WTC11 (cell line): ENCODE measurements at regions not wholly inside any gene's neighbourhood (a gene's known extent, or its start where the extent isn't known, plus 50 kb on each side); places are given as distances from the start of the nearest gene placed in this dataset.

Experiments used
- ATAC-seq: fragments of 200-7000 bp; cut with Tn5 transposase; 2 replicates; pipeline ENCODE4 v1.10.0; 2021; ENCODE audit warnings: mild to moderate bottlenecking, moderate library complexity
- CTCF ChIA-PET: fragments of 300-600 bp; sonication (Branson Sonifier 250); formaldehyde crosslinking; loops from one replicate; lab custom pipeline; 2021; ENCODE audit warnings: antibody characterized with exemption; lab: Charles Lee
- POLR2A ChIA-PET: fragments of 350-600 bp; sonication (Branson Sonifier 250); formaldehyde crosslinking; loops from one replicate; lab custom pipeline; 2021; ENCODE audit warnings: antibody characterized with exemption; lab: Charles Lee
- DNase-seq: peaks from one replicate; pipeline ENCODE4 v3.0.0; 2021; ENCODE audit warnings: low spot score
- H3K27ac Mint-ChIP-seq: 2 replicates; pipeline ENCODE4 v1.8.0; 2021; ENCODE audit warnings: mixed read lengths
- H3K27me3 Mint-ChIP-seq: 2 replicates; pipeline ENCODE4 v1.8.0; 2021; ENCODE audit warnings: low read depth, mild to moderate bottlenecking, moderate library complexity, mixed read lengths
- H3K36me3 Mint-ChIP-seq: 2 replicates; pipeline ENCODE4 v1.8.0; 2021; ENCODE audit warnings: mixed read lengths
- H3K4me1 Mint-ChIP-seq: 2 replicates; pipeline ENCODE4 v1.8.0; 2022; ENCODE audit warnings: mixed read lengths
- H3K4me3 Mint-ChIP-seq: 2 replicates; pipeline ENCODE4 v1.8.0; 2021; ENCODE audit warnings: mild to moderate bottlenecking, moderate library complexity, mixed read lengths
- H3K9me3 Mint-ChIP-seq: 2 replicates; pipeline ENCODE4 v1.8.0; 2021; ENCODE audit warnings: mixed read lengths
- CREB1 ChIP-seq: sonication (generic); formaldehyde crosslinking; IDR thresholded peaks from 2 replicates; pipeline ENCODE4 v1.8.0; 2023; ENCODE audit warnings: mild to moderate bottlenecking, missing genetic modification reagents
- CREM ChIP-seq: sonication (generic); formaldehyde crosslinking; IDR thresholded peaks from 2 replicates; pipeline ENCODE4 v1.8.1; 2022; ENCODE audit warnings: mild to moderate bottlenecking, missing genetic modification reagents, moderate library complexity
- GABPB1 ChIP-seq: sonication (generic); formaldehyde crosslinking; IDR thresholded peaks from 2 replicates; pipeline ENCODE4 v1.8.1; 2023; ENCODE audit warnings: mild to moderate bottlenecking, missing genetic modification reagents
- GTF2I ChIP-seq: fragments of 250-450 bp; sonication (Bioruptor Pico); conservative IDR thresholded peaks from 2 replicates; pipeline ENCODE4 v1.4.0; 2021; ENCODE audit warnings: mild to moderate bottlenecking
- NR1H2 ChIP-seq: sonication (generic); formaldehyde crosslinking; IDR thresholded peaks from 2 replicates; pipeline ENCODE4 v1.9.0; 2021; ENCODE audit warnings: mild to moderate bottlenecking, moderate library complexity, missing genetic modification reagents
- TF ChIP-seq, protein P1 (sequence below): fragments of 250-450 bp; sonication (Bioruptor Pico); IDR thresholded peaks from 2 replicates; pipeline ENCODE4 v1.9.0; 2021; ENCODE audit warnings: mild to moderate bottlenecking, borderline replicate concordance
- TF ChIP-seq, protein P2 (sequence below): sonication (generic); formaldehyde crosslinking; IDR thresholded peaks from 2 replicates; pipeline ENCODE4 v1.8.1; 2022; ENCODE audit warnings: low read depth, mild to moderate bottlenecking, moderate library complexity, missing genetic modification reagents, borderline replicate concordance
- TF ChIP-seq, protein P3 (sequence below): sonication (generic); formaldehyde crosslinking; IDR thresholded peaks from 2 replicates; pipeline ENCODE4 v1.8.1; 2023; ENCODE audit warnings: mild to moderate bottlenecking, missing genetic modification reagents
- TF ChIP-seq, protein P4 (sequence below): sonication (generic); formaldehyde crosslinking; IDR thresholded peaks from 2 replicates; pipeline ENCODE4 v1.8.1; 2022; ENCODE audit warnings: missing genetic modification reagents, borderline replicate concordance
- TF ChIP-seq, protein P5 (sequence below): sonication (generic); formaldehyde crosslinking; IDR thresholded peaks from 2 replicates; pipeline ENCODE4 v1.8.1; 2022; ENCODE audit warnings: mild to moderate bottlenecking, moderate library complexity, missing genetic modification reagents
- TF ChIP-seq, protein P6 (sequence below): fragments of 250-450 bp; sonication (Bioruptor Pico); IDR thresholded peaks from 2 replicates; pipeline ENCODE4 v1.9.0; 2021; ENCODE audit warnings: mild to moderate bottlenecking
- TF ChIP-seq, protein P7 (sequence below): sonication (generic); formaldehyde crosslinking; IDR thresholded peaks from 2 replicates; pipeline ENCODE4 v1.8.1; 2023; ENCODE audit warnings: mild to moderate bottlenecking, missing genetic modification reagents, moderate library complexity
- TF ChIP-seq, protein P8 (sequence below): sonication (generic); formaldehyde crosslinking; IDR thresholded peaks from 2 replicates; pipeline ENCODE4 v1.8.0; 2023; ENCODE audit warnings: missing genetic modification reagents

DNA sequence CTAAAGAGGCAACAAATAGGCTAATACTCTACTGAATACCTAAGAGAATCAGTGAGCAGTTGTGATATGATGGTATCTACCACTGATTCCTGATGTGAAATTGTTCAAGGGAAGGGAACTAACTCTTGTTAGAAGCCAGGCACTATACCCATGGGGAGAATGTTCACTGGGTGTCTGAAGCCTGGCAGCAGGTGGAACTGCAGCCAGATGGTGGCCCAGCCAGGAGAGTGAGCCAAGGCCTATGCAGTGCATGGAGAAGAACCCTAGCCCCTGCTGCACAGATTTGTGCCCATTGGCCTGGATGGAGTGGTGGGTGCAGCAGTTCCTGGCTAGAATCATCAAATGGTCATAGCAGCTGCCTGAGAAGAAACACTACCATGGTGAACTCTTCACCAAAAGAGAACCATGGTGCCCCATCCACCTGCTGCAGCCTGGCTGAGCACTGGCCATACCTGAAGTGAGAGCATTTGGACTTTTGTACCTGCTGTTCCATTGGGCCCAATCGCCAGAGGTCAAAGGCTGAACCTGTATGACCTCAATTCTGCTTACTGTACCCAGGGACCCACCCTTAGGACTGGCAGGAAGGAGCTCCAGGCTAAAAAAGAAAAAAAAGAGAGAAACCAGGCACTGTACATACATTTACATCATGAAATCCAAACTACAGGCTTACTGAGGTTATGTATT, 118.8 kb upstream of the IVNS1ABP start:
- TF ChIP-seq CREB1 (CRISPR knock-in tag), result no peak
- TF ChIP-seq, protein P1, sequence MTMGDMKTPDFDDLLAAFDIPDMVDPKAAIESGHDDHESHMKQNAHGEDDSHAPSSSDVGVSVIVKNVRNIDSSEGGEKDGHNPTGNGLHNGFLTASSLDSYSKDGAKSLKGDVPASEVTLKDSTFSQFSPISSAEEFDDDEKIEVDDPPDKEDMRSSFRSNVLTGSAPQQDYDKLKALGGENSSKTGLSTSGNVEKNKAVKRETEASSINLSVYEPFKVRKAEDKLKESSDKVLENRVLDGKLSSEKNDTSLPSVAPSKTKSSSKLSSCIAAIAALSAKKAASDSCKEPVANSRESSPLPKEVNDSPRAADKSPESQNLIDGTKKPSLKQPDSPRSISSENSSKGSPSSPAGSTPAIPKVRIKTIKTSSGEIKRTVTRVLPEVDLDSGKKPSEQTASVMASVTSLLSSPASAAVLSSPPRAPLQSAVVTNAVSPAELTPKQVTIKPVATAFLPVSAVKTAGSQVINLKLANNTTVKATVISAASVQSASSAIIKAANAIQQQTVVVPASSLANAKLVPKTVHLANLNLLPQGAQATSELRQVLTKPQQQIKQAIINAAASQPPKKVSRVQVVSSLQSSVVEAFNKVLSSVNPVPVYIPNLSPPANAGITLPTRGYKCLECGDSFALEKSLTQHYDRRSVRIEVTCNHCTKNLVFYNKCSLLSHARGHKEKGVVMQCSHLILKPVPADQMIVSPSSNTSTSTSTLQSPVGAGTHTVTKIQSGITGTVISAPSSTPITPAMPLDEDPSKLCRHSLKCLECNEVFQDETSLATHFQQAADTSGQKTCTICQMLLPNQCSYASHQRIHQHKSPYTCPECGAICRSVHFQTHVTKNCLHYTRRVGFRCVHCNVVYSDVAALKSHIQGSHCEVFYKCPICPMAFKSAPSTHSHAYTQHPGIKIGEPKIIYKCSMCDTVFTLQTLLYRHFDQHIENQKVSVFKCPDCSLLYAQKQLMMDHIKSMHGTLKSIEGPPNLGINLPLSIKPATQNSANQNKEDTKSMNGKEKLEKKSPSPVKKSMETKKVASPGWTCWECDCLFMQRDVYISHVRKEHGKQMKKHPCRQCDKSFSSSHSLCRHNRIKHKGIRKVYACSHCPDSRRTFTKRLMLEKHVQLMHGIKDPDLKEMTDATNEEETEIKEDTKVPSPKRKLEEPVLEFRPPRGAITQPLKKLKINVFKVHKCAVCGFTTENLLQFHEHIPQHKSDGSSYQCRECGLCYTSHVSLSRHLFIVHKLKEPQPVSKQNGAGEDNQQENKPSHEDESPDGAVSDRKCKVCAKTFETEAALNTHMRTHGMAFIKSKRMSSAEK, result no peak
- no peak for TF ChIP-seq GTF2I (CRISPR knock-in tag)
- no peak for DNase-seq
- POLR2A ChIA-PET, result no interaction called here
- Mint-ChIP-seq H3K27ac (no peak overlapping the region), H3K27me3 (no peaks in the 10 kb centered on the region), H3K36me3 (no peaks in the 10 kb centered on the region), H3K9me3 (peaks cover 5% of the 10 kb centered on the region), H3K4me3 (no peak overlapping the region), H3K4me1 (no peaks in the 10 kb centered on the region)
- no peak for ATAC-seq
- CTCF ChIA-PET, result no interaction called here

DNA sequence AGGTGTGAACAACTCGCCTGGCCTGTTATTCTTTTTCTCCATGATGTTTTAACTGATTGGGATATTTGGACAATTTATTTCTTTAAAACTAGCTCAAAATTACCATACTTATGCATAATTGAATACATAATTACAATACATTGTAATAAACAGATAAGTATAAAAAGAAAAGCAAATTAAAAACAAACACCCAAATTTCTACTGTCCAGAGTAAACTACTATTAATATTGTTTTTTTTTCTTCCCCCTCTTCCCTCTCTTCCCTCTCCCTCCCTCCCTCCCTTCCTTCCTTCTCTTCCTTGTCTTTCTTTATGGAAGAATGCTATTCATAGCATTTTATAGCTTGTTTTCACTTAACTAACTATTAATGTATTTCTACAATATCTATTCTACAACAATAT, 117.7 kb upstream of the IVNS1ABP start:
- POLR2A ChIA-PET, result no interaction called here
- Mint-ChIP-seq H3K4me1 (no peaks in the 10 kb centered on the region), H3K36me3 (no peaks in the 10 kb centered on the region), H3K4me3 (no peak overlapping the region), H3K27ac (no peak overlapping the region), H3K27me3 (no peaks in the 10 kb centered on the region), H3K9me3 (peaks cover 8% of the 10 kb centered on the region)
- ATAC-seq (no peak), DNase-seq (no peak)
- TF ChIP-seq, protein P2, sequence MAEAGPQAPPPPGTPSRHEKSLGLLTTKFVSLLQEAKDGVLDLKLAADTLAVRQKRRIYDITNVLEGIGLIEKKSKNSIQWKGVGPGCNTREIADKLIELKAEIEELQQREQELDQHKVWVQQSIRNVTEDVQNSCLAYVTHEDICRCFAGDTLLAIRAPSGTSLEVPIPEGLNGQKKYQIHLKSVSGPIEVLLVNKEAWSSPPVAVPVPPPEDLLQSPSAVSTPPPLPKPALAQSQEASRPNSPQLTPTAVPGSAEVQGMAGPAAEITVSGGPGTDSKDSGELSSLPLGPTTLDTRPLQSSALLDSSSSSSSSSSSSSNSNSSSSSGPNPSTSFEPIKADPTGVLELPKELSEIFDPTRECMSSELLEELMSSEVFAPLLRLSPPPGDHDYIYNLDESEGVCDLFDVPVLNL (CRISPR knock-in tag), result no peak
- TF ChIP-seq, protein P3, sequence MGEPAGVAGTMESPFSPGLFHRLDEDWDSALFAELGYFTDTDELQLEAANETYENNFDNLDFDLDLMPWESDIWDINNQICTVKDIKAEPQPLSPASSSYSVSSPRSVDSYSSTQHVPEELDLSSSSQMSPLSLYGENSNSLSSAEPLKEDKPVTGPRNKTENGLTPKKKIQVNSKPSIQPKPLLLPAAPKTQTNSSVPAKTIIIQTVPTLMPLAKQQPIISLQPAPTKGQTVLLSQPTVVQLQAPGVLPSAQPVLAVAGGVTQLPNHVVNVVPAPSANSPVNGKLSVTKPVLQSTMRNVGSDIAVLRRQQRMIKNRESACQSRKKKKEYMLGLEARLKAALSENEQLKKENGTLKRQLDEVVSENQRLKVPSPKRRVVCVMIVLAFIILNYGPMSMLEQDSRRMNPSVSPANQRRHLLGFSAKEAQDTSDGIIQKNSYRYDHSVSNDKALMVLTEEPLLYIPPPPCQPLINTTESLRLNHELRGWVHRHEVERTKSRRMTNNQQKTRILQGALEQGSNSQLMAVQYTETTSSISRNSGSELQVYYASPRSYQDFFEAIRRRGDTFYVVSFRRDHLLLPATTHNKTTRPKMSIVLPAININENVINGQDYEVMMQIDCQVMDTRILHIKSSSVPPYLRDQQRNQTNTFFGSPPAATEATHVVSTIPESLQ (CRISPR knock-in tag), result no peak
- TF ChIP-seq CREM (no peak), NR1H2 (CRISPR knock-in tag) (no peak)
- TF ChIP-seq, protein P4, sequence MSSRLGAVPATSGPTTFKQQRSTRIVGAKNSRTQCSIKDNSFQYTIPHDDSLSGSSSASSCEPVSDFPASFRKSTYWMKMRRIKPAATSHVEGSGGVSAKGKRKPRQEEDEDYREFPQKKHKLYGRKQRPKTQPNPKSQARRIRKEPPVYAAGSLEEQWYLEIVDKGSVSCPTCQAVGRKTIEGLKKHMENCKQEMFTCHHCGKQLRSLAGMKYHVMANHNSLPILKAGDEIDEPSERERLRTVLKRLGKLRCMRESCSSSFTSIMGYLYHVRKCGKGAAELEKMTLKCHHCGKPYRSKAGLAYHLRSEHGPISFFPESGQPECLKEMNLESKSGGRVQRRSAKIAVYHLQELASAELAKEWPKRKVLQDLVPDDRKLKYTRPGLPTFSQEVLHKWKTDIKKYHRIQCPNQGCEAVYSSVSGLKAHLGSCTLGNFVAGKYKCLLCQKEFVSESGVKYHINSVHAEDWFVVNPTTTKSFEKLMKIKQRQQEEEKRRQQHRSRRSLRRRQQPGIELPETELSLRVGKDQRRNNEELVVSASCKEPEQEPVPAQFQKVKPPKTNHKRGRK, result no peak
- TF ChIP-seq, protein P5, sequence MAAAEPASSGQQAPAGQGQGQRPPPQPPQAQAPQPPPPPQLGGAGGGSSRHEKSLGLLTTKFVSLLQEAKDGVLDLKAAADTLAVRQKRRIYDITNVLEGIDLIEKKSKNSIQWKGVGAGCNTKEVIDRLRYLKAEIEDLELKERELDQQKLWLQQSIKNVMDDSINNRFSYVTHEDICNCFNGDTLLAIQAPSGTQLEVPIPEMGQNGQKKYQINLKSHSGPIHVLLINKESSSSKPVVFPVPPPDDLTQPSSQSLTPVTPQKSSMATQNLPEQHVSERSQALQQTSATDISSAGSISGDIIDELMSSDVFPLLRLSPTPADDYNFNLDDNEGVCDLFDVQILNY (CRISPR knock-in tag), result no peak
- CTCF ChIA-PET, result no interaction called here

DNA sequence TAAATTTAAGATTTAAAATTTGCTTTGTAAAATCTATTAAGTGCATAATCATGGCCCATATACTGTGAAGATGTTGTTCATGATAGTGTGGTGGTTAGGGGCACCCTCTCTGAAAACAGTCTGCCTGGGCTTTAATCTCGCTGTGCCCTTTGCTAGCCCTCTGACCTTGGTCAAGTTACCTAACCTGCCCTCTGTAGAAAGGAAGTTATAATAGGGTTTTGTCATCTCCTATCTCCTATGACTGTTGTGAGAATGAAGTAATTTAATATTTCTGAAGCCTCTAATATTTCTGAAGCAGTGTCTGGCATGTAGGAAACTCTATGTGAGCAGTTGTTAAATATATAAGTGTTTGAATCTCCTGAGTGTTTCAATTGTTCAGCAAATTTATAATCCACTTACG, 116.6 kb upstream of the IVNS1ABP start:
- Mint-ChIP-seq H3K9me3 (peaks cover 13% of the 10 kb centered on the region), H3K4me3 (no peak overlapping the region)
- POLR2A ChIA-PET, result no interaction called here
- TF ChIP-seq, protein P6, sequence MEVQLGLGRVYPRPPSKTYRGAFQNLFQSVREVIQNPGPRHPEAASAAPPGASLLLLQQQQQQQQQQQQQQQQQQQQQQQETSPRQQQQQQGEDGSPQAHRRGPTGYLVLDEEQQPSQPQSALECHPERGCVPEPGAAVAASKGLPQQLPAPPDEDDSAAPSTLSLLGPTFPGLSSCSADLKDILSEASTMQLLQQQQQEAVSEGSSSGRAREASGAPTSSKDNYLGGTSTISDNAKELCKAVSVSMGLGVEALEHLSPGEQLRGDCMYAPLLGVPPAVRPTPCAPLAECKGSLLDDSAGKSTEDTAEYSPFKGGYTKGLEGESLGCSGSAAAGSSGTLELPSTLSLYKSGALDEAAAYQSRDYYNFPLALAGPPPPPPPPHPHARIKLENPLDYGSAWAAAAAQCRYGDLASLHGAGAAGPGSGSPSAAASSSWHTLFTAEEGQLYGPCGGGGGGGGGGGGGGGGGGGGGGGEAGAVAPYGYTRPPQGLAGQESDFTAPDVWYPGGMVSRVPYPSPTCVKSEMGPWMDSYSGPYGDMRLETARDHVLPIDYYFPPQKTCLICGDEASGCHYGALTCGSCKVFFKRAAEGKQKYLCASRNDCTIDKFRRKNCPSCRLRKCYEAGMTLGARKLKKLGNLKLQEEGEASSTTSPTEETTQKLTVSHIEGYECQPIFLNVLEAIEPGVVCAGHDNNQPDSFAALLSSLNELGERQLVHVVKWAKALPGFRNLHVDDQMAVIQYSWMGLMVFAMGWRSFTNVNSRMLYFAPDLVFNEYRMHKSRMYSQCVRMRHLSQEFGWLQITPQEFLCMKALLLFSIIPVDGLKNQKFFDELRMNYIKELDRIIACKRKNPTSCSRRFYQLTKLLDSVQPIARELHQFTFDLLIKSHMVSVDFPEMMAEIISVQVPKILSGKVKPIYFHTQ (CRISPR knock-in tag), result no peak
- no peak for TF ChIP-seq GABPB1
- TF ChIP-seq, protein P7, sequence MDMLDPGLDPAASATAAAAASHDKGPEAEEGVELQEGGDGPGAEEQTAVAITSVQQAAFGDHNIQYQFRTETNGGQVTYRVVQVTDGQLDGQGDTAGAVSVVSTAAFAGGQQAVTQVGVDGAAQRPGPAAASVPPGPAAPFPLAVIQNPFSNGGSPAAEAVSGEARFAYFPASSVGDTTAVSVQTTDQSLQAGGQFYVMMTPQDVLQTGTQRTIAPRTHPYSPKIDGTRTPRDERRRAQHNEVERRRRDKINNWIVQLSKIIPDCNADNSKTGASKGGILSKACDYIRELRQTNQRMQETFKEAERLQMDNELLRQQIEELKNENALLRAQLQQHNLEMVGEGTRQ (CRISPR knock-in tag), result no peak
- TF ChIP-seq, protein P8, sequence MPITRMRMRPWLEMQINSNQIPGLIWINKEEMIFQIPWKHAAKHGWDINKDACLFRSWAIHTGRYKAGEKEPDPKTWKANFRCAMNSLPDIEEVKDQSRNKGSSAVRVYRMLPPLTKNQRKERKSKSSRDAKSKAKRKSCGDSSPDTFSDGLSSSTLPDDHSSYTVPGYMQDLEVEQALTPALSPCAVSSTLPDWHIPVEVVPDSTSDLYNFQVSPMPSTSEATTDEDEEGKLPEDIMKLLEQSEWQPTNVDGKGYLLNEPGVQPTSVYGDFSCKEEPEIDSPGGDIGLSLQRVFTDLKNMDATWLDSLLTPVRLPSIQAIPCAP (CRISPR knock-in tag), result no peak

More for the DNA sequence above, 116.6 kb upstream of the IVNS1ABP start:
- CTCF ChIA-PET, result no interaction called here
- no peak for ATAC-seq
- Mint-ChIP-seq H3K4me1 (no peaks in the 10 kb centered on the region), H3K27ac (no peak overlapping the region), H3K27me3 (no peaks in the 10 kb centered on the region), H3K36me3 (no peaks in the 10 kb centered on the region)
- DNase-seq, result no peak
